Fibroblast of villous mesenchyme (primary cell): ENCODE measurements at regions not wholly inside any gene's neighbourhood (a gene's known extent, or its start where the extent isn't known, plus 50 kb on each side); places are given as distances from the start of the nearest gene placed in this dataset.

Experiments
- DNase-seq: peaks from one replicate; pipeline ENCODE4 v3.0.0-alpha.2; 2010; ENCODE audit warnings: low read depth
- H3K4me3 ChIP-seq: 2 replicates; pipeline ENCODE4 v1.5.1; 2011; ENCODE audit warnings: low read depth, mild to moderate bottlenecking, low read length
- CTCF ChIP-seq: IDR thresholded peaks from 2 replicates; pipeline ENCODE4 v1.5.1; 2012; ENCODE audit warnings: low read depth, mild to moderate bottlenecking, low read length; ENCODE audit not compliant: insufficient read depth

GRCh38 chr6:164554226-164554625 is 755.2 kb downstream of the C6orf118 start:
- DNase-seq: no peak
- no peak for TF ChIP-seq CTCF
- no peak overlapping the region for H3K4me3 ChIP-seq

- DNase-seq: no peak
- H3K4me3 ChIP-seq: no peak overlapping the region
- no peak for TF ChIP-seq CTCF
Observed at GRCh38 chr6:164551706-164552105, 757.7 kb downstream of the C6orf118 start.

- no peak overlapping the region for H3K4me3 ChIP-seq
- TF ChIP-seq CTCF: no peak
- no peak for DNase-seq
Observed at GRCh38 chr6:164547076-164547475, 762.3 kb downstream of the C6orf118 start.

GRCh38 chr6:164546263-164546662 is 763.1 kb downstream of the C6orf118 start:
- no peak overlapping the region for H3K4me3 ChIP-seq
- DNase-seq: no peak
- no peak for TF ChIP-seq CTCF

- no peak for TF ChIP-seq CTCF
- H3K4me3 ChIP-seq: no peak overlapping the region
- no peak for DNase-seq
Observed at GRCh38 chr6:164534070-164534766, 775.2 kb downstream of the C6orf118 start.

DNA sequence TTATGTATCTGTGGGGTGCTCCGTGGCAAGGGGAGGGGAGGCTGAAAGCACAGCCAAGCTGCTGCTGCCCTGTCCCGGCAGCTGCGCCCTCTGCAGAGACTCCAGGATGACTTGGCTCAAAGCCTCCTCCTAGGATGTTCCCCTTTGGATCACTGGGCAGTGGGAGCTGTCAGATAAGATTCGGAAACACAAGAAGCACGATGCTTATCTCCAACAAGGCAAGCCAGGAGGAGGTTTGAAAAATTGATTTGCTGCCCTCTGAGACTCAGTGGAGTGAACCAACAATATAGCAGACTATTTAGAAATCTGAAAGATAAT is 776.4 kb downstream of the C6orf118 start:
- H3K4me3 ChIP-seq: no peak overlapping the region
- no peak for DNase-seq
- no peak for TF ChIP-seq CTCF

GRCh38 chr6:164532198-164533044 is 777.0 kb downstream of the C6orf118 start:
- no peak overlapping the region for H3K4me3 ChIP-seq
- no peak for TF ChIP-seq CTCF
- no peak for DNase-seq
